ENCODE measurements at regions not wholly inside any gene's neighbourhood (a gene's known extent, or its start where the extent isn't known, plus 50 kb on each side); places are given as distances from the start of the nearest gene placed in this dataset.

DNA sequence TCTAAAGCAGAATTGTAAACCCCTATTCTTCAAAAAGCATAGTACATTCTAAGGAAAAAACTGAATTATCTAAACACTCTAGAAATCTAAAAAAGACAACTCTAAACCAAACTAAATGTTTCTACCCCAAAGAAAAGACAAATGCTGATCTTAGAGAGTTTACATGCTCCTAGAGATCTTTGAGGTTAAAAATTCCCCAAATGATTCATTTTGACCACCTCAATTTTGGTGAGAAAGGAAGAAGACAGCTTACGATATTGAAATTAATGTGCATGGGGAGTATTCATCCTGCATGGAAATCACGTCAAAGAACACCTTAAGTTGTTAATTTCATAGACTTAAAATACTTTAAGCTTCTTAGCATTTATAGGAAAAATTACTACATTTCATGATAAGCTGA is 377.8 kb upstream of the RUNX1 start:
- no peak for TF ChIP-seq POLR2A (IDR thresholded peaks at IDR 0.05)
- TF ChIP-seq, protein P1, sequence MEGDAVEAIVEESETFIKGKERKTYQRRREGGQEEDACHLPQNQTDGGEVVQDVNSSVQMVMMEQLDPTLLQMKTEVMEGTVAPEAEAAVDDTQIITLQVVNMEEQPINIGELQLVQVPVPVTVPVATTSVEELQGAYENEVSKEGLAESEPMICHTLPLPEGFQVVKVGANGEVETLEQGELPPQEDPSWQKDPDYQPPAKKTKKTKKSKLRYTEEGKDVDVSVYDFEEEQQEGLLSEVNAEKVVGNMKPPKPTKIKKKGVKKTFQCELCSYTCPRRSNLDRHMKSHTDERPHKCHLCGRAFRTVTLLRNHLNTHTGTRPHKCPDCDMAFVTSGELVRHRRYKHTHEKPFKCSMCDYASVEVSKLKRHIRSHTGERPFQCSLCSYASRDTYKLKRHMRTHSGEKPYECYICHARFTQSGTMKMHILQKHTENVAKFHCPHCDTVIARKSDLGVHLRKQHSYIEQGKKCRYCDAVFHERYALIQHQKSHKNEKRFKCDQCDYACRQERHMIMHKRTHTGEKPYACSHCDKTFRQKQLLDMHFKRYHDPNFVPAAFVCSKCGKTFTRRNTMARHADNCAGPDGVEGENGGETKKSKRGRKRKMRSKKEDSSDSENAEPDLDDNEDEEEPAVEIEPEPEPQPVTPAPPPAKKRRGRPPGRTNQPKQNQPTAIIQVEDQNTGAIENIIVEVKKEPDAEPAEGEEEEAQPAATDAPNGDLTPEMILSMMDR (IDR thresholded peaks at IDR 0.05): no peak

Measured in thyroid gland (tissue), 4 donors.